GM21619 (cell line): ENCODE measurements at regions not wholly inside any gene's neighbourhood (a gene's known extent, or its start where the extent isn't known, plus 50 kb on each side); places are given as distances from the start of the nearest gene placed in this dataset.
"Not testable (repeated sequence)": the region's sequence is repeated elsewhere in the genome, so short reads cannot be mapped to it uniquely, and the experiment has no call there.

Experiments
- ATAC-seq: cut with Tn5 transposase; IDR thresholded peaks from one replicate; pipeline ENCODE4 v1.9.1; 2021; ENCODE audit not compliant: unreplicated experiment

DNA sequence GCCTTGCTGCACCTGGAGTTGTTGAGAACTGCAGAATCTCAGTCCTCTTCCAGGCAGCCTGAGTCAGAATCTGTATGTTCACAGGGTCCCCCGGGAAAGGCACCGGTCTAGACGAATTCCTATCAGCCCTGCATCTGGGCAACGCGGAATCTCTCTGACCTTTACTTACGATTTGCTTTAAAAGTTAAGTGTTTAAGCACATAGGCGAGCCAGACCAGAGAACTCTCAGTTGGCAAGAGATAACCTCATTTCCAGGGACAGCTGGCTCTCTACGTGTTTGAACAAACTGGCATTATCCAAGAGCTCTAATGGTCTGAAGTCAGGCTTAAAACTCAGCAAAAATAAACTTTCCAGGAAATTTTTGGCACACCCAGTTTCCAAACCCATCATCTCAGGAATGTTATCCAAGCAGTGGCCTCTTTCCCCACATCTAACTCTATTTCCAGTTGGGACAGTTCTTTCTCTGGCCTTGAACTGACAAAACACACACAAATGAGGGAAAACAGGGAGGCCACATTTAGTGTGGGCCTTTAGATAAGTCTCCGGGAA is 53.4 kb downstream of the HES1 start:
- no peak for ATAC-seq

DNA sequence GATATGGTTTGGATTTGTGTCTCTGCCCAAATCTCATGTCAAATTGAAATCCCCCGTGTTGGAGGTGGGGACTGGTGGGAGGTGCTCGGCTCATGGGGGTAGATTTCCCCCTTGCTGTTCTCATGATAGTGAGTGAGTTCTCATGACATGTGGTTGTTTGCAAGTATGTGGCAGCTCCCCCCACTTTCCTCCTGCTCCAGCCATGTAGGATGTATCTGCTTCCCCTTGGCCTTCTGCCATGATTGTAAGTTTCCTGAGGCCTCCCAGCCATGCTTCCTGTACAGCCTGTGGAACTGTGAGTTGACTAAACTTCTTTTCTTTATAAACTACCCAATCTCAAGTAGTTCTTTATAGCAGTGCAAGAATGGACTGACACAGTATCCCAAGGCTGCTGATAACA is 55.9 kb downstream of the HES1 start:
- not testable (repeated sequence) for ATAC-seq

DNA sequence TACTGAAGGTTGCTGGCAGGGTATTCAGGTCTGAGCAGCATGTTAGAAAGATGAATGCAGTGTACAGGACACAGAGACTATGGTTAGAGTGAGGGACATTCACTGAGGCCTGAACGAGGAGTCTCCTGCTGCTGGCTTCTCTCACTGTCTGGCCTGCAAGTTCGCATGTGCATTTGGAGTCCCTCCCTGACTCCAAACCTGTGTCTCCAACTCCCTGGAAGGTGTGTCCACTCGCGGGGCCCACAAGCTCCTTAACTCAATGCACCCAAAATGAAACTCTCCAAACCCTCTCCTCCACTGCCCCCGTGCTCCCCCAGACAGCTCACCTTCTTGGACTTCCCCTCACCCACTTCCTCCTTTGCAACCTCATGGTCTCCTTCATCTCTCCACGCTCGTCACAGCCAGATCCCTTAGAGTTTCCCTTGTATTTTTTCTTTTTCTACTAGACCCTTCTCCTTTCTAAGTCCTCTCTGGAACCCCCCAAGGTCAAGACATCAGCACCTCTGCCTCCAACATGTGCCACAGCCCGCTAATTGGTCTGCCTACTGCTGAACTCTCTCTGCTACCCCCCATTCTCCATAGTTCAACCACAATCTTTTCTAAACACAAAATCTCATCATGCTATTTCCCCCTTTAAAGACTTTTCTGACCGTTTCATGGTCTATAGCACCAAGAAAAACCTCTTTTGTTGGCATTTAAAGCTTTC is 58.3 kb downstream of the HES1 start:
- no peak for ATAC-seq

DNA sequence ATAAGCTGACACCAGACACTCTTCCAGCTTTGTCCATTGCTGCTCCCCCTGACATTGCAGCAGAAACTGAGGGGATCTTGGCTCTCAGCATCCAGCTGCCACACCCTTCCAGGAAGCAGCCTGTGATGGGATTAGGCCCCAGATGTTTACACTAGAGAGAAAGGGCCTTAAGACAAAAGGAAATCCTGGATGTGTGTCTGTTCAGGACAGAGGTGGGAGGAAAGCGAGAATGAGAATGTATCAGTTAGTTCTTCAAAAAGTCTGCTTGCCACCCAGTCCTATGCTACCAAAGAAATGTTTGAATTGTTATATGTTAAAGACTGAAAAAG is 58.8 kb downstream of the HES1 start:
- no peak for ATAC-seq

DNA sequence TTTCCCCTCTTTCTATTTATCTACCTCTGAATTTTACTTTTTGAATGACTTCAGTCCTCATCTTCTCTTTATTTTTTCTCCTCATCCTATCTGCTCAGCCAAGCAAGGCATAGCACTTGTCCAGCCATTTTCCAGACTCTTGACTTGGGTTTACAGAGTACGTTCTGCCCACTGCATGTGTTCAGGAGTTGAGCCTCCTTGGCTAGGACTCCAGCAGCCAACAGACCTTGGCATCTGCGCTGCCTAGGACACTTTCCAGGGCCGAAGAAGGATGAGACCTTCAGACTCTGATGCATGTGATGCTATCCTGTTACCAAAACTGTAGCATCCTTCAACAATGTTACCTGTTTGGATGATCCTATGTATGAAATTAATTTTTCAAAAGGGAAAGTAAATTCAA is 59.7 kb downstream of the HES1 start:
- no peak for ATAC-seq

DNA sequence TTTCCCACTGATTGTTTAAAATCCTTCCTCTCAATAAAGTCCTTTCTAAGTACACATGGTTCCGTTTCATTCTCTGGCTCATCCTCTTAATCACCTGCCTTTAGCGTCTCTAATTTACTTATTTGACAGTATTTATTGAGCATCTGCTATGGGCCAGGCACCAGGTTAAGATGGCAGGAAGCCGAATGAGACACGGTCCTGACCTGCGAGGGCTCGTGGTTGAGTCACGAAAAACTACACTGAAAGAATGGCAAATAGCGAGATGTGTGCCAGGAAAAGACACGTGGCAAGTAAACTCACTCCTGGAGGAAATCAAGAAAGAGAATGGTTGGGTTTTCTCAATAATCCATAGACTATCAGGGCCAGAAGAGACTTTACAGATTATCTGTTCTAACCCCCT is 60.9 kb downstream of the HES1 start:
- ATAC-seq, result no peak

DNA sequence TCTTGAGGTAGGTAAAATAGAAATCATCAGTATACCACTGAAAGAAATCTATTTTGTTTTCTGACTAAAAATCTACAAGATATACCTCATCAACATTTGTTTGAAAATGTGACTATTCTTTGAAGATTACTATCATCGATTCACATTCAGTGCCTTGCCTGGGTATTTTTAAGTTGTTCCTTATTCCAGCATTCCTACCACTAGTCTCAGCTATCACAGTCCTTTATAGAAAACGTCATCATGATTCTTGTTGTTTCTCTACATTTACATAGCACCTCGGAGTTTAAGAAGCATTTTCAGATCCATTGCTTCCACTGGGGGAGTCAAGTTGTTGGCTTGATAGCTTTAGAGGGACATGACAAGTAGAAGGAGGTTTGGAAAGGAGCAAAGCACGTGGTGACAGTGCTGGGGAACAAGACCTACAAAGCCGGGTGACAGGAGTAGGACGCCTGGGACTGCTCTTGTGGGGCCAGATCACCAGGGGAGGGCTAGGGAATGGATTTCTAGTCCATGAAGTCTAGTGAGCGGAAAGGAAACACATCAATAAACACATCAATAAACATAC is 61.5 kb downstream of the HES1 start:
- ATAC-seq, result no peak

DNA sequence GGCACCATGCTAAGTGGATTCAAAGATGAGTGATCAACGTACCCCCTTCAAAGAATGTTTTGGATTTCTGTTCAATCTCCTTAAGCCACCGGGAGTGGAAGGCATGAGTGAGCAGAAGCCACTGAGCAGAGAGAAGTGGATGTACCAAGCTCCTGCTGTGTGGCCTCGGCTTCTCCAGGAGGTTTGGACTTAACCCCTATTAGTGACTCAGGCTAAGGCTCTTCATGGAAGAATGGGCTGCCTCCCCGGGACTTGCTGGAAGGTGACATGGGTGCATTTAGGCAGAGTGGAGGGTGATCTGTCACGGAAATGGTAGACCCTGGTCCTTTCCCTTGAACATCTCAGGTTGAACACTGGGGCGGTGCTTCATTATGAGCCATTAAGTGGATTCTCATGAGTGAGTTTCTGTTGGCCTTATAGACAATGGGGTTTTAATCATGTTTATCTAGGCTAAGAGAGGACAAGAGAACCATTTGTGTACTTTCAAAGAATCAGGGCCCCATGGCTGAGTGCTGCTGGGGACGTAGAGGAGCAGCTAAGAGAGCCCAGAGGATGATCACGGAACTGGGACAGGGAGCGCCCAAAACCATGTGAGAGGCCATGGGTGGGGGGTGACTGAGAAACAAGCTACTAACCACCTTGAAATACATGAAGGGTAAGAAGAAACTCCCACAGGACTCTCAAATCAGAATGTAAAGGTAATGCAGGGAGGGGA is 62.2 kb downstream of the HES1 start:
- no peak for ATAC-seq

DNA sequence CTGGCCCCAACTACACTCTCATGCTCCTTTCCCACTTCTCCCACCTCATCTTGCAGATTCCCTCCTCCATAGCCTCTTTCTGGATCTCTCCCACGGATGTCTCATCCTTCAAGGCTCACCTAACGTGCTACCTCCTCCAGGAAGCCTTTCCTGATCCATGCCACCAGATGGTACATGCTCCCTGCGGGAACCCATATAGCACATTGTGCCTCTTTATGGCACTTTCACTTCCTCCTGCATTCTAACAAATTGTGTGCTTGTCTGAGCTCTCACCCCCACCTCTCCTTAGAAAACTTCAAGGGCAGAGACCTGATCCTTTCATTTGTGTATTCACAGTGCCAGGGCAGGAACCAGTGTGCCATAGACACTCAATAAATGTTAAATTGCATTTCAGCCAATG is 63.0 kb downstream of the HES1 start:
- ATAC-seq, result no peak

DNA sequence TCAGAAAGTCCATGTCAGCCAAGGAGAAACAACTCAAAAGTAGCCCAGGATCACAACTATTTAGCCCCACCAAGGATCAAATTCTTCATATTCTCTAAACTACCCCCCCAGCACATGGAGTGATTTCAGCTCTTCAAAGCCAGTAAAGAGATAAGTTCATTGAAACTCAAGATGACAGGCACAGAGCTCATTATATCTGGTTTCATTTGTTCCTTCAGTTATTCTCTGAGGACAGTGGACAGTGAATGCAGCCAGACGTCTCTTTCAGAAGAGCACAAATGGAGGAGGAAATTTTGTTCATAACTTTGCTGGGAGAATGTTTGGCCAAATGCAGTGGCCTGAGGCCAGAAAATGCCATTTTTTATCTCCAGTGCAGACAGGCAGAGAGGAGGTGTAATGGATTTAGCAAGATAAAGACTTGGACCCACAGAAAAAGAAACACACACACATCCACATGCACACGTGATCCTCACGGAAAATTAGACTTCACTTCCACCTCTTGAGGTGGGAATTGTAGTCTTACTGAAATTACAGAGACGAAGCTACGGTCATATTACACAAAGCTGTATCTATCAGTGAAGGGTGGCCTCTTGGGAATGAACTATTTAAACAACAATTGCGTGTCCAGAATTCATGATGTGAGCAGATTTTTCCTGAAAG is 64.6 kb downstream of the HES1 start:
- ATAC-seq, result no peak

DNA sequence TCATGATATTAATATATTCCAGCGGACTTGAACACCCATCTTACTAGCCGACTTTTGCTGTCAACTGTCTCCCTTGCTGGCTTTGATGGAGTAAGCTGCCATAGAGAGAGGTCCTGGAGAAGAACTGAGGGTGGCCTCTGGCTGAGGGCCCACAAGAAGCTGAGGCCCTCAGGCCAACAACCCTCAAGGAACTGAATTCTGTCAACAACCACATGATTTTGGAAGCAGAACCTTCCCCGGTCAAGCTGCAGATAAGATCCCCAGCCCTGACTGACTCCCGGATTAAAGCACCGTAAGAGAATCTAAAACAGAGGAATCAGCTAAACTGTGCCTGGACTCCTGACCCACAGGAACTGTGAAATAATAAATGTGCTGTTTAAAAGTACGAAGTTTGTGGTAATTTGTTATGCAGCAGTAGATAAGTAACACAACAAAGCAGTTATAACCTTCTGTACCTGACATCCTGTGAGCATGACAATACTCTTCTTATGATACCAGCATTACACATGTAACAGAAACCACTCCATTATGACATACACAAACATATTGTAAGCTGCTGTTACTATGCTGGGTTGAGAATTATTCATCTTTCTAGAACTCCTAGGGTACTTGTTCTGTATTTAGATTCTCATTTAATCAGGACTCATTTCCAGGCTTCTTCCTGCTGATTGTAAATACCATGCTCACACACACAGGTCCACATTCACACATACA is 66.2 kb downstream of the HES1 start:
- ATAC-seq, result no peak

DNA sequence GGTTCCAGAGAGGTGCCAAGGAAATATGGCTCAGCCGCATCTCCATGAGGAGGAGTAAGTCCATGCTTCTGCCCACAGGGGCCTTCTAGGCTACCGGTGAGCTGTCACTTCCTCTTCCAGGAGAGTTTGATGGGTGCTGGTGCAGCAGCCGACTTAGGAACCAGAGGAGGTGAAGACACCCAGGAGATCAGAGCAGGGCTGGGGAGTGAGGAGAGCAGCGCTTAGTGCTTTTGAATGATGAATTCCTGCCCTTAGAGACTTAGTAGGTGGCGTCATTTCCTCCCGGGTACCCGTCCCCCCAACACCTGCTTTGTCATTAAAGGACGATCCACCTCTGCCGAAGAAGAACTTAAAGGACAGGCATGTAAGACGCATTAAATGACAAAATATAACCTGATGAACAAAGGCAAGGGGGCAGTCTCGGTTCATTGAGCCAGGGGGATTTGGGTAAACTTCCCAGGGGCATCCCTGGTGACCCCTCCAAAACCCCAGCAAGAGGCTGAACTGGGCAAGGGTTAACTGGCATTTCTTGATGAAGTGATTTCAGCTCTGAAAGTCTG is 67.6 kb downstream of the HES1 start:
- ATAC-seq, result no peak

DNA sequence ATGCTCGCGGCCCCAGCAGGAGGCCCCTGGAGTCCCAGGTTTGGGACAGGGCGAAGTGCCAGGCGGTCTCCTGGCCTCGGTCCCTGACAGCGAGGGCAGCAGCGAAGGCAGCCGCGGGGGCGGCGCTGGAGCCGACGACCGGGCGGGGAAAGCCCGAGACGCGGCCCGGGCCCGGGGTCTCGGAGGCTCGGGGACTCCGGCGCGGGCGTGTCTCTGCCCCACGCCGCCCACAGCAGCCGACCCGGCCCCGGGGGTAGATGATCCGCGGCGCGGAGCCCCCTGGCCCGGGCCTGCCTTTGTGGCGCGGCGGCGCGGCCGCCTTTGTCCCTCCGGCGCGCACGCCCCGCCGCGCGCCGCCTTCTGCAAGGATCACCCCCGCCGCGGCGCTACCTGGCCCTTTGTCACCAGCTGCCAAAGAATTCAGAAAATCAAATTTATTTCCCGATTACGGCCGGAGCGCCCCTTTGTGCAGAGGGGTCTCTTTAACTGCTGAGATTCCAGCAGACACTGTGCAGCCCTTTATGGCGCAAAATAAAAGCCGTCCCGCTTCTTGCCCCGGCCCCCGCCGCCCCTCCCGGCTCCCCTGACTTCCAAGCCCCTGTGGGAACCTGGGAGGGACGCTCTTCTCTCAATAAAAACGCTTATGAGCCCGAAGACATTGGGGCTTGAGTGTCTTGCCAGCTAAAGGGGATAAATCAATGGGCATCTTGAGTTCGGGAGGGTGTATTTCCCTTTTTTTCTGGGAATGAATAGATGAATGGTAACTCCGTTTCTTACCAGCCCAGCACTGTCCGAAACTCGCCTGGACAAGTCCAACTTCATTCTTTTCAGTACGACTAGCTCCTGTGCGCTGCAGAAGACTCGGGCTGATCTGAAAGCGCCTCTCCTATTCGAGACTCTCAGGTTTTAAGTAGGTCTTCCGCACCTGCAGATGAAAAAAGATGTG is 68.4 kb downstream of the HES1 start:
- ATAC-seq, result no peak

DNA sequence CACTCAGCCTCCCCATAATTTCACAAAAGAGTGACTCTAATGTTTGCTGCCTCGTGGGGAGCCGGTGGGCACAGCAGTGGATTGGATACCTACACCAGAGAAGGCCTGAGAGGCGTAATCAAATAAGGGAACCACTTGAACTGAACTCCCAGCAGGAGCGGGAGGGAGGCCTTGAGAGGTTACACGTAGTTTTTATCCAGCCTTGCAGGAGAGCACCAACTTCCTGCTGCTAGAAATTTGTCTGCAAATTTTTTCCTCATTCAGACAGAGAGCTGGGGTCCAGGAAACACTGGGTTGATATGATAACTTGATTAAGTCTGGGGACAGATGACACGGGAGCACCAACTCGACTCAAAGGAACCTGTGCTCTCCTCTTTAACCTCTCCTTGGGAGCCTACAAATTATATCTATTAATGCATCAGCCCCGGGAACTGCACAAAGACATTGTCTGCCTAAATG is 69.8 kb downstream of the HES1 start:
- no peak for ATAC-seq

DNA sequence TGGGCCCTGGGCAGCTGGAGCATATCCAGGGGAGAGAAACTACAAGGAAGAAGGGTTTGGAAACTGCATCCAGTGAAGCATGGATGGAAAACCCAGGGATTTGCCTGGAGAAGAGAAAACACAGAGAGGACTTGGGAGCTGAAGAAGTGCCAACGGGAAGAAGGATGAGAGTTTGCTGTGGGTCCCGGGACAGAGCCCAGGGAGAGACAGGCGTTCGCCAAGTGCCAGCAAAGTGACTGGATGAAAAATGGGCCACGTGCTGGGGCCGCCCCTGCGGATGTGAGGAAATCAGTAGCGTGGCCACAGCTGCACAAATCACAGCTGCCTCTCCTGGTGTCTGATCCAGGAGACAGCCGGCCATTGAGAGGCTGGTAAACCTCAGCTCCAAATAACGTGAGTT is 70.4 kb downstream of the HES1 start:
- ATAC-seq, result no peak

DNA sequence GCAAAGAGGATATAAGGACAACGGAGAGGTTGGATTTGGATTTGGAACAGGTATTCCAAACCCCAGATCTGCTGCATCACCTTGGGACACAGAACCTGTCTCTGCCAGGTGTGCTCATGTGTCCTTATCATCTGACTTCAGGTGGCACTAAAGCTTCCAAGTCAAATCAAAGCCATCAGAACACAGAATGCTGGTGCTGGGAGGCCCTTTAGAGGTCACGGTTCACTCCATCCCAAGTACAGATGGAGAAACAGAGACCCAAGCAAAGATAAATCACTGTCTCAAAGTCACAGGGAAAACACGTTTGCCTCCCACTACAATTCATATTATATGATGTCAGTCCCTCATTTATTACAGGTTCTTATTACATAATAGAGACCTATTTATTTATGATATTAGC is 72.8 kb downstream of the HES1 start:
- ATAC-seq, result no peak

DNA sequence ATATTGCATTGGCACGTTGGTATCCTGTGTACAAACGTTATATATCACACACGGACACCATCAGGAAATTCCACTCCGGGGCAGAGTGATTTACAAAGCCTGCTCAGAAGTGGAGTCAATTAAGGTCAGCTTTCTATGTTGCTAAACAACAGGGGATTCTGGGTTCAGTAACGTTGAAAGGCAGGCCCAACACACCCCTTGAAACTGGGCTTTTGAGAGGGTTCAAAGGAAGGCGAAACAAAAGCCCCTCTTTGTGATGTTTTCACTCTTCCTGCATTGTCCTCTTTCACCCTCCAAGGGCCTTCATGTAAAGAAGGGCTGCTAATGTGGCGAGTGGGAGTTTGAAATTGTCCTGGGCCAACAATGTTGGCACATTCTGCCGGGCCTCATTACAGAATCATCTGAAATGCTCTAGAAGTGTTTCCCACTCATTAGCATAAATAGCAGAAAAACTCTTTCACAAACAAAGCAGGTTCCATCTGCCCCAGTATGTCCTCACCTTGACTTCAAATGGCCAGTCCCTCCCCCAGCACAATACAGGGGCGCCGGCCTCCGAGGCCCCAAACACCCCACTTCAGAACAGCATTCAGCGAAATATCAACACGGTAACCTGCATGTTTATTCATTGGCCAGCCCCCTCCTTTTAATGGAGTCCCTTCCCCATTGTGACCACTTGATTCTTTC is 76.4 kb downstream of the HES1 start:
- no peak for ATAC-seq

DNA sequence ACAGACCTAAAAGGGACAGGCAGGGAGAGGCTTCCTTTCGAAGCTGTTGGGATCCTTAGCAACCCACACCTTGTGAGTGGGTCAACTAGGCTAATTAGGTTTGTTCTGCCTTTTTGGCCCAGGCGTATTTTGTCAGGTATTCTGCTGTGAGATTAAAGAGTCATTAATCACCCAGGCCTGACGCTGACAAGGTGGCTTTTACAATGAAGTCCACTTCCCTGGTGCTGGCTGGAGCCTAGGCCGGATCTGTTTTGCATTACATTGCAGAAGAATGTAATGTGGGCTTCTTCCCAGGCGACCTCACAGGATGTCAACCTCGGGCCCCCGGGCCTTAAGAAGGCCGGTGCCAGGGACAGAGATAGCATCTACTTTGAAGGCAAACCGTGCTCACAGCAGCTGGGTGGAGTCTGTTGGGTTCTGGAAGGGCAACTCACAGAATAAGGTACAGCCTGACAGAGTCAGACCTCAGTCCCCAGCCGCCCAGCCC is 76.9 kb downstream of the HES1 start:
- no peak for ATAC-seq

DNA sequence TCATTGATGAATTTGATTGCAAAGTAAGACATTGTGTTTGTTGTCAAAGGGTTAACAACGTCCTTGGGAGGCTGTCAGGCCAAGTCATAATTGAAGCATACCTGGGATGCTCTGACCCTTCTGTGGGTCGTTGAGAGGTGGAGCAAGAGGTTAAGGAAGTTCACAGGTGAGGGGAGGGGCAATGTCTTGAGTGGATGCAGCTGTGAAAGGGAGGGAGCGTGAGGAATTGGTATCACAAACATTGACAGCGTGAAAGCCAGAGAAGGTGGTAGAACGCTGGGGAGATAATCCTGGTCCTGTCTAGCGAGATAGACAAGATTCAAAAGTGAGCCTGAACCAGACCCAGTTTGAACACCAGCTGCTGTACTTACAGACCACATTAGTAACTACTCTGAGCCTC is 79.4 kb downstream of the HES1 start:
- ATAC-seq, result no peak
